ENCODE measurements at regions not wholly inside any gene's neighbourhood (a gene's known extent, or its start where the extent isn't known, plus 50 kb on each side); places are given as distances from the start of the nearest gene placed in this dataset.

- Histone ChIP-seq H3K4me3 (ENCODE audit: low read depth, low read length) (no peak overlapping the region), H3K36me3 (ENCODE audit: control insufficient read depth, insufficient read depth, low read length) (no peaks in the 10 kb centered on the region), H3K27me3 (ENCODE audit: control insufficient read depth, insufficient read depth, low read length) (no peaks in the 10 kb centered on the region)
- FAIRE-seq = no peak
- DNase-seq (ENCODE audit: low read depth) = peak; percentile 33
- no peak for TF ChIP-seq CTCF (IDR thresholded peaks at IDR 0.05; ENCODE audit: insufficient read depth, low read length, severe bottlenecking)
Observed at GRCh38 chr4:11489453-11490083, 60.9 kb upstream of the HS3ST1 start.

GRCh38 chr4:11488657-11489452, 60.2 kb upstream of the HS3ST1 start:
- FAIRE-seq (no peak), DNase-seq (ENCODE audit: low read depth) (peak; percentile 87)
- no peak overlapping the region for H3K4me3 ChIP-seq (ENCODE audit: low read depth, low read length)

GRCh38 chr4:11487868-11488544, 59.3 kb upstream of the HS3ST1 start:
- peak; percentile 65 for DNase-seq (ENCODE audit: low read depth)
- FAIRE-seq = no peak
- no peaks in the 10 kb centered on the region for H3K27me3 ChIP-seq (ENCODE audit: control insufficient read depth, insufficient read depth, low read length)
- TF ChIP-seq CTCF (IDR thresholded peaks at IDR 0.05; ENCODE audit: insufficient read depth, low read length, severe bottlenecking) = no peak
- no peaks in the 10 kb centered on the region for H3K36me3 ChIP-seq (ENCODE audit: control insufficient read depth, insufficient read depth, low read length)
- H3K4me3 ChIP-seq (ENCODE audit: low read depth, low read length) = no peak overlapping the region

More at GRCh38 chr4:11488657-11489452, 60.2 kb upstream of the HS3ST1 start:
- H3K27me3 ChIP-seq (ENCODE audit: control insufficient read depth, insufficient read depth, low read length) = no peaks in the 10 kb centered on the region
- H3K36me3 ChIP-seq (ENCODE audit: control insufficient read depth, insufficient read depth, low read length) = no peaks in the 10 kb centered on the region
- no peak for TF ChIP-seq CTCF (IDR thresholded peaks at IDR 0.05; ENCODE audit: insufficient read depth, low read length, severe bottlenecking)

- DNase-seq (ENCODE audit: low read depth) = no peak
- FAIRE-seq = no peak
- Histone ChIP-seq H3K27me3 (ENCODE audit: control insufficient read depth, insufficient read depth, low read length) (no peaks in the 10 kb centered on the region), H3K4me3 (ENCODE audit: low read depth, low read length) (no peak overlapping the region), H3K36me3 (ENCODE audit: control insufficient read depth, insufficient read depth, low read length) (no peaks in the 10 kb centered on the region)
- no peak for TF ChIP-seq CTCF (IDR thresholded peaks at IDR 0.05; ENCODE audit: insufficient read depth, low read length, severe bottlenecking)
Observed at GRCh38 chr4:11487139-11487538, 58.4 kb upstream of the HS3ST1 start.

- TF ChIP-seq CTCF (IDR thresholded peaks at IDR 0.05; ENCODE audit: insufficient read depth, low read length, severe bottlenecking) = no peak
- H3K36me3 ChIP-seq (ENCODE audit: control insufficient read depth, insufficient read depth, low read length) = no peaks in the 10 kb centered on the region
- no peak overlapping the region for H3K4me3 ChIP-seq (ENCODE audit: low read depth, low read length)
- no peak for DNase-seq (ENCODE audit: low read depth)
- no peak for FAIRE-seq
- no peaks in the 10 kb centered on the region for H3K27me3 ChIP-seq (ENCODE audit: control insufficient read depth, insufficient read depth, low read length)
Observed at GRCh38 chr4:11485926-11486325, 57.2 kb upstream of the HS3ST1 start.

Data from bronchial epithelial cell (primary cell).